Lung (tissue), 11 donors: ENCODE measurements at regions not wholly inside any gene's neighbourhood (a gene's known extent, or its start where the extent isn't known, plus 50 kb on each side); places are given as distances from the start of the nearest gene placed in this dataset.

Experiments
- ATAC-seq: fragments of 200-7000 bp; cut with Tn5 transposase; one replicate; pipeline ENCODE4 v1.9.1; 2020; ENCODE audit warnings: moderate number of reproducible peaks; ENCODE audit not compliant: insufficient read depth, low FRiP score
- DNase-seq, 3 donors: peaks; one replicate each; pipeline ENCODE4 v3.0.0-alpha.2; 2013 to 2017
- H3K27ac ChIP-seq, 2 donors: one replicate each; pipeline ENCODE4 v1.5.1; 2013; ENCODE audit warnings: mild to moderate bottlenecking in 2 of 2, moderate library complexity in 2 of 2, control low read depth in 1 of 2, inconsistent platforms in 1 of 2, low read depth in 1 of 2, low read length in 1 of 2
- H3K27me3 ChIP-seq, 3 donors: one replicate each; pipeline ENCODE4 v1.5.1; 2013; ENCODE audit warnings: low read length in 2 of 3; ENCODE audit not compliant: control insufficient read depth in 3 of 3, insufficient read depth in 3 of 3
- H3K36me3 ChIP-seq, 4 donors: one replicate each; pipeline ENCODE4 v1.5.1; 2013; ENCODE audit warnings: low read length in 4 of 4, mild to moderate bottlenecking in 1 of 4, moderate library complexity in 1 of 4; ENCODE audit not compliant: control insufficient read depth in 4 of 4, insufficient read depth in 4 of 4
- H3K4me1 ChIP-seq, 5 donors: one replicate each; pipeline ENCODE4 v1.5.1; 2013; ENCODE audit warnings: low read length in 5 of 5, mild to moderate bottlenecking in 2 of 5, moderate library complexity in 1 of 5; ENCODE audit not compliant: control insufficient read depth in 5 of 5, insufficient read depth in 5 of 5
- H3K4me3 ChIP-seq: one replicate; pipeline ENCODE4 v1.5.1; 2013; ENCODE audit warnings: mild to moderate bottlenecking, control low read depth, moderate library complexity
- H3K9ac ChIP-seq, 2 donors: one replicate each; pipeline ENCODE4 v1.5.1; 2013; ENCODE audit warnings: low read length in 2 of 2, control low read depth in 1 of 2; ENCODE audit not compliant: insufficient read depth in 1 of 2
- H3K9me3 ChIP-seq, 4 donors: one replicate each; pipeline ENCODE4 v1.5.1; 2013; ENCODE audit warnings: low read length in 3 of 4, mild to moderate bottlenecking in 1 of 4, moderate library complexity in 1 of 4; ENCODE audit not compliant: control insufficient read depth in 4 of 4, insufficient read depth in 3 of 4
- CTCF ChIP-seq: IDR thresholded peaks from 2 replicates; pipeline ENCODE4 v1.5.1; 2012; ENCODE audit warnings: mild to moderate bottlenecking; ENCODE audit errors: control extremely low read depth, extremely low read depth
- WGBS, 2 donors: extraction: QIAGEN DNeasy Blood & Tissue Kit; methylation state at CpG; one replicate each; pipeline ENCODE4 v1.1.7; 2013; 5-methylcytosine and 5-hydroxymethylcytosine counted together
- donor health status: control.
- donor health status: control.
- donor health status: Bipolar disorder and iron deficiency.
- donor health status: healthy.
- donor health status: DM: yes; HTN: yes; CAD: no.

DNA sequence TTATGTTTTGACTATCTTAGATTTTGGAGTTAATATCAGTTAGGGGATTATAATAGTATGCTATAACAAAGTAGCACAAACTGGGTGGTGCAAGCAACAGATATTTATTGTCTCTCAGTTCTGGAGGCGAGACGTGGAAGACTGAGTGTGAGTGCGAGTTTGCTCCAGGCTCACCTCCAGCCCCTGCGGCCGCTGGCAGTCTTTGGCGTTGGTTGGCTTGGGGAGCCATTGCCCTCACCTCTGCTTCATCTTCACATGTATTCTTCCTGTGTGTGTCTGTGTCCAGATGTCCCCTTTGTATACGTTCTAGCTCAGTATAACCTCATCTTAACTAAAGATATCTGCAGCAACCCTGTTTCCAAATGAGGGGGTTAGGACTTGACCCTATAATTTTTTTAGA is 343.9 kb upstream of the COBL start:
- H3K27me3 ChIP-seq = no peaks in the 10 kb centered on the region
- H3K4me1 ChIP-seq = no peaks in the 10 kb centered on the region
- H3K9me3 ChIP-seq = no peaks in the 10 kb centered on the region
- ATAC-seq (no peak), DNase-seq (no peak)
- H3K36me3 ChIP-seq = no peaks in the 10 kb centered on the region
- no peak overlapping the region for H3K9ac ChIP-seq
- no peak for TF ChIP-seq CTCF
- no peak overlapping the region for H3K4me3 ChIP-seq
- WGBS, 2 donors = 90 to 93% methylated on average over 7 of the region's 7 CpGs
- no peak overlapping the region for H3K27ac ChIP-seq

DNA sequence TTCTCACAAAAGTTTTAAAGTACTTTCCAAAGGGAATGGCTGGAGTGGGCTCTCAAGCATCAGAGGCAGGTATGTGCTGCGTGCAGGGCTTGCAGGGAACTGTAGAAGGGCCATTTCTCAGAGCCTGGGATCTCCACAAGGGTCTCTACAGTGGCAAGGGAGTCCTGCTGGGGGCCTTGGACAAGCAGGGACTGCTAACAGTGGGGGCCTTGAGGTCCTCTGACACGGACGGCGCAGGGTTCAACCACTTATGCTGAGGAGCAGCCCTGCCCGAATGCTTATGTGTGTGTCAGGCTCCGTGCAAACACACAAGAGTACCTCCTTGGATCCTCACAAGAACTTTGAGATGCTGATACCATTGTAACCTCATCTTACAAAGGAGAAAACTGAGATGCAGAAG is 342.1 kb upstream of the COBL start:
- no peaks in the 10 kb centered on the region for H3K27me3 ChIP-seq
- no peak overlapping the region for H3K4me3 ChIP-seq
- ATAC-seq (peak; percentile 16), DNase-seq (no peak)
- H3K36me3 ChIP-seq = no peaks in the 10 kb centered on the region
- no peak overlapping the region for H3K9ac ChIP-seq
- H3K27ac ChIP-seq = no peak overlapping the region
- 75 to 82% methylated on average over 6 of the region's 6 CpGs for WGBS, 2 donors
- H3K9me3 ChIP-seq = no peaks in the 10 kb centered on the region
- no peak for TF ChIP-seq CTCF
- H3K4me1 ChIP-seq = no peaks in the 10 kb centered on the region

DNA sequence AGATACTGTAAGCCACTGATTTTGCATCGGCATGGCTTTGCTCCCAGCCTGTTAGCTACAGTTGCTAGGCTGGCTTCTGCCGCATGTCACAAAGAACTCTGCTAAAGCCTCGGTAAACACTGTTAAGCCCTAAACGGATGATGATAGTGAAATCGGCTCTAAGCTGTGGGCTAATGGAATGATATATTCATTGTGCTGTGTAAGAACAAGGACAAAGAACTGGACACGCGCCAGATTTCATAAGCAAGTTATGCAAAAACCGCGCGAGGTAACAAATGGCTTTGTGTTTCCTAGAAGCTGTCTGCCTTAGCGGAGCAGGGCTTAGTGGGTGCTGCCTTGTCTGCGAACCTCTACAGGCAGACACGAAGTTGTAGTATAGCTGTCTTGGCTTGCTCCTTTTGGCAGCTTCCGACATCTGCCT is 331.3 kb upstream of the COBL start:
- DNase-seq (peak; percentile 78 to 84 (median 83)), ATAC-seq (no peak)
- Histone ChIP-seq H3K27me3 (no peaks in the 10 kb centered on the region), H3K36me3 (no peaks in the 10 kb centered on the region), H3K4me3 (no peak overlapping the region), H3K9me3 (peaks cover 0 to 2% (median 0%) of the 10 kb centered on the region in 4 donors), H3K9ac (peak overlapping the region in 1 of 2 donors; percentile 19), H3K27ac (no peak overlapping the region), H3K4me1 (peaks cover 0 to 9% (median 0%) of the 10 kb centered on the region in 5 donors)
- 28 to 48% methylated on average over 14 of the region's 14 CpGs for WGBS, 2 donors
- TF ChIP-seq CTCF = no peak

- ATAC-seq (no peak), DNase-seq (no peak)
- Histone ChIP-seq H3K27ac (no peak overlapping the region), H3K9me3 (peaks cover 0 to 2% (median 0%) of the 10 kb centered on the region in 4 donors), H3K9ac (no peak overlapping the region), H3K4me1 (peaks cover 0 to 9% (median 0%) of the 10 kb centered on the region in 5 donors), H3K4me3 (no peak overlapping the region), H3K27me3 (no peaks in the 10 kb centered on the region), H3K36me3 (no peaks in the 10 kb centered on the region)
- TF ChIP-seq CTCF = no peak
- 64 to 74% methylated on average over 5 of the region's 5 CpGs for WGBS, 2 donors
Observed at GRCh38 chr7:51647486-51647885, 330.9 kb upstream of the COBL start.
